GM18858 (cell line): ENCODE measurements at regions not wholly inside any gene's neighbourhood (a gene's known extent, or its start where the extent isn't known, plus 50 kb on each side); places are given as distances from the start of the nearest gene placed in this dataset.
"Not testable (repeated sequence)": the region's sequence is repeated elsewhere in the genome, so short reads cannot be mapped to it uniquely, and the experiment has no call there.

ENCODE experiments used
- ATAC-seq: cut with Tn5 transposase; IDR thresholded peaks from one replicate; pipeline ENCODE4 v1.9.1; 2021; ENCODE audit not compliant: unreplicated experiment

DNA sequence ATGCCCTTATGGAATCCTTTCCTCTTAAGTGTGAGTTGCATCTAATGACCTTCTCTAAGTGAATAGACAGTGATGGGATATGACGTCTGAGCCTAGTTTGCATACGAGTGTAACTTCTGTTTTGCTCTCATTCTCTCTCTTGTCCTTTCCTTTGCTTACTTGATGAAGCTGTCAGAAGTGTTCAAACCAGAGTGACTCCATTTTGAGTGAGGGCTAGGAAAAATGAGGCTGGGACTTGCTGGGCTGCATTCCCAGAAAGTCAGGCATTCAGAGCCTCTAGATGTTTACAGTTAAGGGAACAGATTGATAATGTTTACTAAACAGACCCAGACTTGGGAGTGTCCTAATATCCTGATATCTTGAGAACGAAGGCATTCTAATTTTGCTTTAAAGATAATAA, 311.2 kb upstream of the SOX4 start:
- not testable (repeated sequence) for ATAC-seq

- ATAC-seq = no peak
Measured at GRCh38 chr6:21284166-21284565, 309.4 kb upstream of the SOX4 start.

GRCh38 chr6:21284706-21285105, 308.8 kb upstream of the SOX4 start:
- no peak for ATAC-seq

DNA sequence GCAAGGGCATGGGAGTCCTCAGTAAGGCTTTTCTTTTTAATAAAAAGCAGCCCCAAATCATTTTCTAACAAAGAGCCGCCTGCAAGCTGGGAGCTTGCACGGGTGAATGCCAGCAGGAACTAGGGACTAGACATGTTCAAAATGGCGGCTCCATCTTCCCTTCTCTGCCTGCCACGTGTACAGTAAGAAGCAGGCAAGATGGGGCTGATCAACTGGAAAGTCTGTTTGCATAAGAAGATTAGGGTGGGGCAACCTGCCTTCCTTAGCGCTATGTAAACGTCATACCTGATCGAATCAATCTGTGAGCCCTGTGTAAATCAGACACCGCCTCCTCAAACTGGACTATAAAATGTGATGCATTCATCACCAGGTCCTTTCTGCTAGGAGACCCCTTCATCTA, 299.4 kb upstream of the SOX4 start:
- no peak for ATAC-seq

DNA sequence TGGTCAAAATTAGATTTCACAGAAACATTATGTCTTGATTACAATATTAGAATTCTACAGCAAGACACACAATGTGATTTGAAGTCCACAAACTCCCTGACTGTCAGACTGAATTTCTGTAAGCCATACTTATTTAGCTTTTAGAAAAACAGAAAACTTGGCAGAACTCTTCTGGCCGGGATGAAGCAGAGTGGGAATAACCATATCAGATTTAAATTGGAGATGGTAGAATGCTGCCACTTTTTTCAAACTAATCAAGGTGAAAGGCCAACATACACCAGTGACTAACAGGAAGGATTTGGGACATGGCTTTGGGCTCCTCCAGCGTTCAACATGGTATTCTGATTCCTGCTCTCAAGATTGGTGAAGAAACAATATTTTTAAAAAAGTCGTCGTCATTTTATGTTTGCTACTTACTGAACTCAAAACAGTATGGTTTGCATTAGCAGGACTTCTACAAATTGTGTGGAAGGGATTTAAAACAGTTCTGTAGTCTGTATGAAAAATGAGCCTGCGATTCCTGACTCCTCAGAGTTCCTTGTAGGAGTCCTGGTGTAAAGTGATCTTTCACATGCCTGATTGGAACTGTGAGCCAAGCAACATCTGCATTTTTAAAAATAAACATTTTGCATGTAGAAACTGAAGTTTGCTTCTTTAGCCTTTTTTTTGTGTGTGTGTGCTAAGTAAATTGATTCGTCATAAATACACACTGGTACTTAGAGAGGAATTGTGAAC, 297.9 kb upstream of the SOX4 start:
- ATAC-seq = no peak

DNA sequence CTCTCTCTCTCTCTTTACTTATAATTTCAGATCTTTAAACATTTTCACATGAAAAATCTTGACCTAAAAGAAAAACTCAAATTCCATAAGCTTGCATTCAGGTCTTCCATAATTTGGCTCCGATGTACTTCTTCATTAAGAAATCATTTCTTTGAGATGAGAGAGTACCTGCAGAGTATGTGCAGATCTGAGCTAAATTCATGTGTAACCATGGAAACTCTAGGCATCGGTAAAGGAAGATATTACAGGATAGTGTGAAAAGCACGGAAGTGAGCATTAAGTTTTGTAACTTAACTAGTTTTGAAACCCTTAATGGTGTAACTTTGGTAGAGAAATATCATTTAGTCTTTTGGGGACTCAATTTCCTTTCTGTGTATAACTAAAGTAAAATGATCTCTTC, 295.9 kb upstream of the SOX4 start:
- ATAC-seq = no peak

DNA sequence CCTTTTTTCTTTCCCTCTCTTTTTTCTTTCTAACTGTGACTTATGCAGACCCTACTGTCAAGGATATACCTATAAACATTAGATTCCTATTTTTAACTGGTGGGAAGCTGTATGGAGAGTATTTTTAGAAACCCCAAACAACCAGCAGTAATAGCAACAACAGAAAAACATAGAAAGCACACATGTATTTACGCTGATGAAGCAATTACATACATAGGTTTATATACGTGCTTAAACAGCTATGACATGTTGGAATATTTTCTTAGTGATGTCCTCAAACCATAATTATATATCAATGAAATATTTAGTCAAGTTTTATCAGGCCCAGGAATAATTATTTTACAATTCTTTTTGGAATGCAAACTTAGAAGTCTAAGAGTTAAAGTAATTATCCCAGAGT, 294.3 kb upstream of the SOX4 start:
- ATAC-seq = no peak

DNA sequence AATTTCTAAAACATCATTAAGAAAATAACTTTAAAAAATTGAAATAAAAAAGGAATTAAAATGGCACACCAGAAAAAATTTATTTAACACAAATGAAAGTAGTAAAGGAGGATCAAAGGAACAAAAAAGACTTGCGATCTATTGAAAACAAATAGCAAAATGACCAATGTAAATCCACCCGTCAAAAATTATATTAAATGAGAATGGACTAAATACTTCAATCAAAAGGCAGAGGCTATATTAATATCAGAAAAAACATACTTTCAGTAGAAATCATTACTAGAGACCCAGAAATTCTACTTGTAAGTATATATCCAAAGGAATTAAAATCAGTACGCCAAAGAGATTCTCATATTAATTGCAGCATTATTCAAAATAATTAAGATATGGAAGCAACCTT, 293.1 kb upstream of the SOX4 start:
- no peak for ATAC-seq

GRCh38 chr6:21305893-21306332, 287.6 kb upstream of the SOX4 start:
- ATAC-seq = no peak

- no peak for ATAC-seq
Measured at GRCh38 chr6:21306546-21306945, 287.0 kb upstream of the SOX4 start.

DNA sequence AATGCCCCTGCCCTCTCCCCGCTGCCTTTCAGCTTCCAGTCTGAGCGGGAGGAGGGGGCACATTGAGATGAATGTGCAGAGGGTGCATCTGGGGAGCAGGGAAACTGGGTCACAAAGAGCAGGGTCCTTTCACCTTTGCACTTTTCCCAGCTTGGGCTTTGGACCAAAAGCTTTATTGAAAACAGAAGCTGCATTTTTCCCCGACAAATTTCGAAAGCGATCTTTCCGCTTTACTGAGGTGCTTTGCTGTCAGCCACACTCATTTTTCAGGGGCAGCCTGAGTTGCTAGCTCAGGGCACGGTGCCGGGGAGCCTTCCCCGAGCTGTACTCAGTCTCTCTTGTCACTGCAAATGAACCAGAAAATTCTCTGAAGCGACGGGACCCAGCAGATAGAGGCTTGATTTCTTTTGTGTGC, 283.7 kb upstream of the SOX4 start:
- ATAC-seq = no peak

- ATAC-seq = no peak
Measured at GRCh38 chr6:21310568-21311140, 282.9 kb upstream of the SOX4 start.

DNA sequence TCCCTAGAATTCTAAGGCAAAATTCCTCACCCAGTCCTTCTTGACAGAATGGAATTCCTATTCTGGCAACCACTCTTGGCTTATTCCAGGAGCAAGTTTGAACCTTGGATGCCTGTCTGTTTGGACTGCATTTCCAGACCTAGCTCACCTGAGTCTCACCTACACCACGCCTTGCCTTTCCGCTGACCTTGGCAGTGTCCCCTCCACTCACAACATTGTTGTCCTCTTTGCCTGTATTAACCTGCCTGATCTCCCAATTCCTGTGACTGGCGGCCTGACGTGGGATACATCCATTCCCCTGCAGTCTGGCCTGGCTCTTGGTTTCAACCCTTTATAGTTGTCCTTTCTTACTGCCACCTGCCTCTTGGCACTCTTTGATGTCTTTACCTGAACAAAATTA, 281.4 kb upstream of the SOX4 start:
- no peak for ATAC-seq

GRCh38 chr6:21317642-21318041, 275.9 kb upstream of the SOX4 start:
- no peak for ATAC-seq

DNA sequence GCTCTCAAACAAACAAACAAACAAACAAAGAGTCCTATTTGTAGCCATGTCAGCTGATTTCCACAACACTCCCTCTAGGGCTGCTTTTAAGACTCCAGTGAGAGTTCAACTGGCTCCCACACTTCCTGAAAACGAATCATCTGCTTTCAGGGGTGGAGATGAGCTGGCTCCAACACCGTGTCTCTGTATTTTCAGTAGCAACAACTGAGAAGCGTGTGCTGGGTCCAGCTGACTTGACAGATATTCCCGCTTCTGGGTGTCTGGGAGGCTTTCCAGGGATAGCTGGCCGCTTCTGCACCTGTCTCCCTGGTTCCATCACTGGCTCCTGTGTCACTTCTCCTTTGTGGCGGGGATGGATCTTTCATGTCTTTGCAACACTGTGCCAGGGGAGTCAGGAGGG, 272.5 kb upstream of the SOX4 start:
- no peak for ATAC-seq

DNA sequence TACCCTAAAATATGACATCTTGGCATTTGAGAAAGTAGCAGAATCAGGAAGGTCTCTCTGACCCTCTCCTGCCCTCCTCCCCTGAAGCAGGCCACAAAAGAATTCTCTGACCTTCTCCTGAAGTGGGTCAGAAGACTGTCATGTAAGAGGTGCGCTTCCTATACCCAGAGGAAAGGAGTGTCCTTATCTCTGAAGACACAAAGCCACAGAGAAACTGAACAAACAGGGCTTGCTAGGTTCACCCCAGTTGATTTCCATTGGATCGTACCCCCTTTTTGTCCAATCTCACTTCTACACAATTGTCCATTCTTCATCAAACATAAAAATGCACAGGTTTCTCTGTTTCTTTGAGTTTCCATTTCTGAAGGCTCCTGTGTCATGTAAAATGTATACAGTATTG, 272.0 kb upstream of the SOX4 start:
- ATAC-seq = no peak

DNA sequence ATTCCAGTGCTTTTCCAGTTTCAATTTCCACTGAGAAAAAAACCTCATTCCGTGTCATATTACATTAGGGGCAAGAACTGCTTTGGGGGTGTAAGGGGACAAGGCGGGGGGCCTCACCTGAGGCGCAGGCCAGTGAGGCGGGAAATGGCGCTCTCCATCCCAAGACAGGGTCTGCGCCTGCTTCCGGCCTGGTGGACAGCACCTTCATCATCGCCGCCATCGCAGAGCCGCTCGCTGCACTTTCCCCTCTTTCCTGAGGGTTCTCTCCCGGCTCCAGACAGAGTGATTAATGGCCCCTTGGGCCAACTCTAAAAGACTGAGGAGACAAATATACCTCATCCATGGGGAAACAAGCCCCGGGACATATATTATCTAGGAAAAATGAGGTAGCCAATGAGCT, 270.0 kb upstream of the SOX4 start:
- no peak for ATAC-seq

GRCh38 chr6:21325201-21325856, 268.2 kb upstream of the SOX4 start:
- ATAC-seq = no peak

DNA sequence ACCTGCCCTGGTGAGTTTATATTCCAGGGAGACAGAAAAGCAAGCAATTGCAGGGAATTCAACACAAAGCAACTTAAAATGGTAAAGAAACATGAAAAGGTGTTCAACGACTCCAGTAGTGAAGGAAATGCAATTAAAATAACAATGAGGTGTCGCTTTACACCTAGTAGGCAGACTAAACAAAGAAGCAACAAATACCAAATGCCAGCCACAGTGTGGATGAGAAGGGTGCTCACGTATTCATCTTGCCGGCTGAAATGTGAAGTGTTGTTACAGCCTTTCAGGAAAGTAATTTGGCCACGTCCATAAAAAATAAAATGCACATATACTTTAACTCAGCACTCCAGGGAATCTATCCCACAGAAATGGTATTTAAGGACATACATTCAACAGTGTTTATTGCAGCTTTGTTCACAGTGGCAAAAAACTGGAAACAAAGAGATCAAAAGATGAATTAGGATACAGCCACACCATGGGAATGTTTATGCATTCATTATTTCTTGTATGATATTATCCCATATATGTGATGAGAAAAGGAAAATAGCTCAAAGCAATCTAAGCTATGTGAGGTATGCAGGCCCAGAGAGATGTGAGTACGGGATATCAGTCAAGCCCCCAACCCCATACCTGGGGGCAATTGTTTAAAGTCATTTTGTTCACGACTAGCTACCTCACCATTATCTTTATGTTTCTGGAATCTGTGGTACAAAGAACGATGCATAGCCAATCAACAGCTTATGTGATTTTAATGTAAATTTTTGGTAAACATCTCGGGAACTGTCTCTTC, 266.0 kb upstream of the SOX4 start:
- ATAC-seq = no peak

DNA sequence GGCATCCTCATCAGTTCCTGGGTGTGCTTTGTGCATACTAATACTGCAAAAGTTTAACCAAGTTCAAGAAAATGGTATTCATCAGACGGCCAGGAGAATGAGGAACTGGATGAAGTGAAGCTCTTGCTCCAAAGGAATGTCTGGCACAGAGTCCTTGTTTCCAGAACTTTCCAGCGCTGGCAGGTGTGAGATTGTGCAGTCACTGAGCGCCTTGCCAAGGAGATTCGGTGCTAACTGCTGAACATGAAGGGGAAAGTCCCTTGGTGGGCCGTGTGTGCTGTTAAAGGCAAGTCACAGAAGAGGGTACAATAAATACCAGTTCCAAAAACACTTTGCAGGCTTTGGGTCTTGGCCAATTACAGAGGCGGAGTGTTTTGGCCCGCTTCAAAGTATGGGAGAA, 262.3 kb upstream of the SOX4 start:
- no peak for ATAC-seq

GRCh38 chr6:21332077-21332476, 261.5 kb upstream of the SOX4 start:
- no peak for ATAC-seq

GRCh38 chr6:21332660-21333059, 260.9 kb upstream of the SOX4 start:
- no peak for ATAC-seq
